GM12878 (cell line): ENCODE measurements at regions not wholly inside any gene's neighbourhood (a gene's known extent, or its start where the extent isn't known, plus 50 kb on each side); places are given as distances from the start of the nearest gene placed in this dataset.

Experiments
- ATAC-seq: fragments of 200-7000 bp; cut with Tn5 transposase; 3 replicates; pipeline ENCODE4 v1.9.1; 2020; ENCODE audit warnings: mild to moderate bottlenecking, moderate library complexity
- BruUV-seq: library from RNA; stranded (reverse); fragments of 400-500 nt; replicated peaks from 2 replicates; lab custom pipeline; 2021; lab: Mats Ljungman, UMichigan
- CTCF ChIA-PET: fragments of 300-600 bp; sonication (Branson Sonifier 250); formaldehyde crosslinking; extraction: SDS; loops from one replicate; lab custom pipeline; 2021; ENCODE audit warnings: inconsistent platforms; lab: Yijun Ruan, JAX
- POLR2A ChIA-PET: fragments of 350-600 bp; formaldehyde crosslinking; extraction: SDS; loops from one replicate; lab custom pipeline; 2021; ENCODE audit warnings: inconsistent platforms; lab: Charles Lee
- RAD21 ChIA-PET: fragments of 300-600 bp; sonication (Branson Sonifier 250); formaldehyde crosslinking; loops from one replicate; lab custom pipeline; 2023; ENCODE audit warnings: antibody characterized with exemption; ENCODE audit not compliant: unreplicated experiment; lab: Charles Lee
- SMC1A ChIA-PET: fragments of 300-600 bp; sonication (Branson Sonifier 250); formaldehyde crosslinking; loops from one replicate; lab custom pipeline; 2023; ENCODE audit not compliant: unreplicated experiment, uncharacterized antibody; lab: Charles Lee
- DNase-seq: peaks from one replicate; pipeline ENCODE4 v3.0.0-alpha.2; 2011; ENCODE audit warnings: low read depth, low spot score
- FAIRE-seq: peaks from 3 replicates; lab custom pipeline; 2011; peaks lifted over from hg19 to GRCh38; lab: Jason Lieb, UNC
- H2AFZ ChIP-seq: 2 replicates; pipeline ENCODE4 v1.6.0; 2011; ENCODE audit warnings: low read depth, low read length, control low read depth; ENCODE audit not compliant: control insufficient read depth
- H3K27ac ChIP-seq: 2 replicates; pipeline ENCODE4 v1.5.1; 2011; ENCODE audit warnings: control low read depth; ENCODE audit not compliant: control insufficient read depth, insufficient read depth
- H3K27me3 ChIP-seq, 2 experiments: replicated peaks in 1 of 2; 2 replicates each; pipeline versions ENCODE4 v1.6.0 to v1.6.1; 2011; ENCODE audit warnings: low read length in 1 of 2; ENCODE audit not compliant: control insufficient read depth in 2 of 2, insufficient read depth in 2 of 2
- H3K36me3 ChIP-seq, 2 experiments: 2 replicates each; pipeline ENCODE4 v1.5.1; 2011; ENCODE audit warnings: low read length in 1 of 2; ENCODE audit not compliant: control insufficient read depth in 2 of 2, insufficient read depth in 2 of 2
- H3K4me1 ChIP-seq: 2 replicates; pipeline ENCODE4 v1.6.1; 2011; ENCODE audit warnings: mild to moderate bottlenecking, low read length, moderate library complexity, mixed read lengths; ENCODE audit not compliant: control insufficient read depth, insufficient read depth
- H3K4me2 ChIP-seq: 2 replicates; pipeline ENCODE4 v1.6.0; 2011; ENCODE audit warnings: control low read depth; ENCODE audit not compliant: control insufficient read depth, insufficient read depth
- H3K4me3 ChIP-seq: fragments of 200-600 bp; sonication (generic); 2 replicates; pipeline ENCODE4 v1.5.1; 2016
- H3K79me2 ChIP-seq: 2 replicates; pipeline ENCODE4 v1.6.0; 2011; ENCODE audit warnings: low read length; ENCODE audit not compliant: control insufficient read depth, insufficient read depth
- H3K9ac ChIP-seq: 2 replicates; pipeline ENCODE4 v1.8.0; 2011; ENCODE audit warnings: low read length, control low read depth, mixed read lengths; ENCODE audit not compliant: control insufficient read depth, insufficient read depth
- H3K9me3 ChIP-seq: replicated peaks from 3 replicates; pipeline ENCODE4 v1.5.1; 2011; ENCODE audit warnings: mild to moderate bottlenecking, low read length; ENCODE audit not compliant: control insufficient read depth, insufficient read depth
- H4K20me1 ChIP-seq: 2 replicates; pipeline ENCODE4 v1.6.0; 2011; ENCODE audit not compliant: control insufficient read depth, insufficient read depth
- BCLAF1 ChIP-seq: fragments of 450-650 bp; IDR thresholded peaks from 2 replicates; pipeline ENCODE4 v1.6.1; 2017; ENCODE audit warnings: antibody characterized with exemption, mild to moderate bottlenecking, moderate library complexity
- EZH2 ChIP-seq: IDR thresholded peaks from 2 replicates; pipeline ENCODE4 v1.6.1; 2012; ENCODE audit warnings: low read depth, mild to moderate bottlenecking, control low read depth, inconsistent platforms, low read length, borderline replicate concordance; ENCODE audit not compliant: control insufficient read depth
- NBN ChIP-seq: fragments of 450-650 bp; IDR thresholded peaks from 2 replicates; pipeline ENCODE4 v1.6.1; 2016
- NFXL1 ChIP-seq: fragments of 450-650 bp; IDR thresholded peaks from 2 replicates; pipeline ENCODE4 v1.6.1; 2017; ENCODE audit warnings: antibody characterized with exemption, mild to moderate bottlenecking, borderline replicate concordance
- RCOR1 ChIP-seq: conservative IDR thresholded peaks from 2 replicates; pipeline ENCODE4 v1.6.1; 2012; ENCODE audit warnings: low read depth, low read length, improper control_type of control experiment
- WGBS: methylation state at CpG from one replicate; pipeline ENCODE4 v1.1.6; 2016; ENCODE audit warnings: low lambda C conversion rate; ENCODE audit not compliant: insufficient replicate concordance, insufficient coverage; ENCODE audit errors: missing lambda C conversion rate; 5-methylcytosine and 5-hydroxymethylcytosine counted together
- in situ Hi-C: fragments of 300-500 bp; cut with MboI; formaldehyde crosslinking; loops from 9 replicates; pipeline ENCODE4 v1.14.3; 2018; ENCODE audit warnings: mixed read lengths
- intact Hi-C: fragments of 100-400 bp; cut with micrococcal nuclease; formaldehyde crosslinking; loops from one replicate; pipeline ENCODE4 v1.14.2; 2022; ENCODE audit not compliant: unreplicated experiment

- no peak for FAIRE-seq
- in situ Hi-C loops: no loop called here
- ChIA-PET RAD21 (no interaction called here), CTCF (interaction anchor here (0.6 to 2.1 kb wide), 9 partner anchors 30 to 492 kb away, joined by 3 to 6 read pairs (median 4); no protein-coding TSS in a partner anchor), SMC1A (interaction anchor here (1.0 kb wide), 1 partner anchor 9 kb away, joined by 3 read pairs; no protein-coding TSS in a partner anchor), POLR2A (no interaction called here)
- Histone ChIP-seq H3K9ac (no peak overlapping the region), H3K9me3 (no peaks in the 10 kb centered on the region; the same call in 2 of the 3 replicates), H3K4me2 (no peak overlapping the region), H4K20me1 (no peaks in the 10 kb centered on the region), H3K79me2 (no peaks in the 10 kb centered on the region), H3K36me3 (no peaks in the 10 kb centered on the region), H3K27ac (no peak overlapping the region), H3K27me3 (peaks cover 0 to 1% of the 10 kb centered on the region in 2 experiments; a peak in 1 of 4 replicates), H3K4me3 (no peak overlapping the region), H2AFZ (no peak overlapping the region), H3K4me1 (no peaks in the 10 kb centered on the region)
- ATAC-seq: no peak
- no peak for DNase-seq
- TF ChIP-seq NBN (no peak), EZH2 (no peak), BCLAF1 (no peak), RCOR1 (no peak), NFXL1 (no peak)
- 24% methylated on average over 7 of the region's 7 CpGs for WGBS
- intact Hi-C loops: no loop called here
- BruUV-seq: no TSS peak
Measured at GRCh38 chr11:123291201-123291869, 96.3 kb upstream of the CLMP start.
